ENCODE measurements at regions not wholly inside any gene's neighbourhood (a gene's known extent, or its start where the extent isn't known, plus 50 kb on each side); places are given as distances from the start of the nearest gene placed in this dataset.

- TF ChIP-seq CTCF (tag by site-specific recombination; IDR thresholded peaks at IDR 0.05) (no peak), HOXC10 (CRISPR knock-in tag; IDR thresholded peaks at IDR 0.05) (no peak), ZBTB1 (tag by site-specific recombination; IDR thresholded peaks at IDR 0.05) (no peak), ZNF324 (tag by site-specific recombination; IDR thresholded peaks at IDR 0.05) (no peak), ZNF621 (tag by site-specific recombination; IDR thresholded peaks at IDR 0.05) (no peak), ZNF274 (IDR thresholded peaks at IDR 0.05; ENCODE audit: low read length) (no peak), ZNF274 (tag by site-specific recombination; IDR thresholded peaks at IDR 0.05; ENCODE audit: borderline replicate concordance) (no peak), ZNF530 (tag by site-specific recombination; IDR thresholded peaks at IDR 0.05; ENCODE audit: low read depth) (no peak), ZNF501 (tag by site-specific recombination; IDR thresholded peaks at IDR 0.05) (no peak), PRDM10 (tag by site-specific recombination; IDR thresholded peaks at IDR 0.05) (no peak), GLIS2 (tag by site-specific recombination; IDR thresholded peaks at IDR 0.05) (no peak), GLIS1 (tag by site-specific recombination; IDR thresholded peaks at IDR 0.05) (no peak), MZF1 (tag by site-specific recombination; IDR thresholded peaks at IDR 0.05; ENCODE audit: borderline replicate concordance) (no peak), SP2 (tag by site-specific recombination; IDR thresholded peaks at IDR 0.05) (no peak)
Observed at GRCh38 chr22:49133541-49133940, 694.1 kb downstream of the BRD1 start.
